Inflammatory macrophage treated with lipopolysaccharide for 4 hours (primary cell): ENCODE measurements at regions not wholly inside any gene's neighbourhood (a gene's known extent, or its start where the extent isn't known, plus 50 kb on each side); places are given as distances from the start of the nearest gene placed in this dataset.
"Not testable (repeated sequence)": the region's sequence is repeated elsewhere in the genome, so short reads cannot be mapped to it uniquely, and the experiment has no call there.

Experiments
- DNase-seq: peaks from one replicate; pipeline ENCODE4 v3.0.0-alpha.2; 2020

- DNase-seq: no peak
Measured at GRCh38 chr7:82559193-82559805, 115.7 kb upstream of the CACNA2D1 start.

- DNase-seq: peak; percentile 32
Measured at GRCh38 chr7:82549616-82550285, 106.2 kb upstream of the CACNA2D1 start.

GRCh38 chr7:82548141-82548688 lies 104.6 kb upstream of the CACNA2D1 start:
- no peak for DNase-seq

GRCh38 chr7:82542665-82543064 lies 99.1 kb upstream of the CACNA2D1 start:
- DNase-seq: no peak

- DNase-seq: no peak
Measured at GRCh38 chr7:82539969-82540368, 96.4 kb upstream of the CACNA2D1 start.

GRCh38 chr7:82534684-82535083 lies 91.1 kb upstream of the CACNA2D1 start:
- no peak for DNase-seq

GRCh38 chr7:82530361-82530760 lies 86.8 kb upstream of the CACNA2D1 start:
- DNase-seq: no peak

- no peak for DNase-seq
Measured at GRCh38 chr7:82528577-82529310, 85.2 kb upstream of the CACNA2D1 start.

GRCh38 chr7:82527851-82528250 lies 84.3 kb upstream of the CACNA2D1 start:
- DNase-seq: peak; percentile 44

- DNase-seq: no peak
Measured at GRCh38 chr7:82521906-82522445, 78.4 kb upstream of the CACNA2D1 start.

GRCh38 chr7:82517050-82517449 lies 73.5 kb upstream of the CACNA2D1 start:
- DNase-seq: no peak

GRCh38 chr7:82511542-82511941 lies 68.0 kb upstream of the CACNA2D1 start:
- DNase-seq: no peak

- no peak for DNase-seq
Measured at GRCh38 chr7:82507976-82508677, 64.5 kb upstream of the CACNA2D1 start.

- DNase-seq: no peak
Measured at GRCh38 chr7:82507365-82507975, 63.9 kb upstream of the CACNA2D1 start.

- no peak for DNase-seq
Measured at GRCh38 chr7:82506702-82507101, 63.1 kb upstream of the CACNA2D1 start.

- no peak for DNase-seq
Measured at GRCh38 chr7:82506208-82506607, 62.6 kb upstream of the CACNA2D1 start.

- no peak for DNase-seq
Measured at GRCh38 chr7:82501346-82501745, 57.8 kb upstream of the CACNA2D1 start.

GRCh38 chr7:82499546-82499945 lies 56.0 kb upstream of the CACNA2D1 start:
- DNase-seq: not testable (repeated sequence)

GRCh38 chr7:82494420-82494819 lies 50.8 kb upstream of the CACNA2D1 start:
- DNase-seq: no peak
